Neural cell (in vitro differentiated cells): ENCODE measurements at regions not wholly inside any gene's neighbourhood (a gene's known extent, or its start where the extent isn't known, plus 50 kb on each side); places are given as distances from the start of the nearest gene placed in this dataset.

Source experiments
- H2AFZ ChIP-seq: fragments of 200-600, 300-800 bp; sonication (generic), shearing (Covaris generic); 2 replicates; pipeline ENCODE4 v1.6.0; 2014; ENCODE audit warnings: low read depth, mild to moderate bottlenecking, antibody characterized with exemption, low read length, moderate library complexity
- H3F3A ChIP-seq: fragments of 200-600 bp; shearing (Covaris generic); 2 replicates; pipeline ENCODE4 v1.6.1; 2016; ENCODE audit warnings: mild to moderate bottlenecking, moderate library complexity, mixed read lengths, antibody characterized with exemption, low read length; ENCODE audit not compliant: insufficient read depth, poor library complexity, severe bottlenecking
- H3K27ac ChIP-seq: fragments of 200-600, 300-800 bp; sonication (generic), shearing (Covaris generic); 2 replicates; pipeline ENCODE4 v1.5.1; 2014; ENCODE audit warnings: mild to moderate bottlenecking, low read length, moderate library complexity
- H3K27me3 ChIP-seq: fragments of 300-800, 200-600 bp; sonication (generic), shearing (Covaris generic); 2 replicates; pipeline ENCODE4 v1.6.0; 2014; ENCODE audit warnings: mild to moderate bottlenecking, low read depth, low read length, moderate library complexity; ENCODE audit not compliant: insufficient read depth
- H3K36me3 ChIP-seq: fragments of 300-800, 200-600 bp; sonication (generic), shearing (Covaris generic); 2 replicates; pipeline ENCODE4 v1.5.1; 2014; ENCODE audit warnings: mild to moderate bottlenecking, antibody characterized with exemption, low read length, moderate library complexity; ENCODE audit not compliant: insufficient read depth
- H3K4me2 ChIP-seq: fragments of 300-800, 200-600 bp; sonication (generic), shearing (Covaris generic); 2 replicates; pipeline ENCODE4 v1.6.0; 2014; ENCODE audit warnings: mild to moderate bottlenecking, low read length
- H3K4me3 ChIP-seq: fragments of 300-800, 200-600 bp; sonication (generic), shearing (Covaris generic); 2 replicates; pipeline ENCODE4 v1.5.1; 2014; ENCODE audit warnings: mild to moderate bottlenecking, low read length, moderate library complexity
- H3K79me2 ChIP-seq: fragments of 200-600 bp; shearing (Covaris generic); replicated peaks from 2 replicates; pipeline ENCODE4 v1.6.0; 2014; ENCODE audit warnings: mild to moderate bottlenecking, low read length, moderate library complexity; ENCODE audit not compliant: insufficient read depth
- H3K9ac ChIP-seq: fragments of 300-800, 200-600 bp; sonication (generic), shearing (Covaris generic); 2 replicates; pipeline ENCODE4 v1.6.1; 2016; ENCODE audit warnings: mild to moderate bottlenecking, low read length, mixed read lengths
- H3K9me2 ChIP-seq: fragments of 200-600 bp; shearing (Covaris generic); 2 replicates; pipeline ENCODE4 v1.6.1; 2016; ENCODE audit warnings: mild to moderate bottlenecking, low read length, mixed read lengths; ENCODE audit not compliant: insufficient read depth
- H3K9me3 ChIP-seq: fragments of 200-600, 300-800 bp; sonication (generic), shearing (Covaris generic); 2 replicates; pipeline ENCODE4 v1.6.1; 2016; ENCODE audit warnings: mild to moderate bottlenecking, mixed run types, low read length, moderate library complexity, mixed read lengths
- H4K20me1 ChIP-seq: fragments of 200-600 bp; shearing (Covaris generic); 2 replicates; pipeline ENCODE4 v1.6.1; 2016; ENCODE audit warnings: mild to moderate bottlenecking, mixed run types; ENCODE audit not compliant: insufficient read depth
- EP300 ChIP-seq: fragments of 450-650 bp; conservative IDR thresholded peaks from 2 replicates; pipeline ENCODE4 v1.6.1; 2014; ENCODE audit warnings: antibody characterized with exemption, mild to moderate bottlenecking, moderate library complexity; ENCODE audit not compliant: poor library complexity, severe bottlenecking
- EZH2 ChIP-seq: fragments of 200-600, 300-800 bp; shearing (Covaris generic), sonication (generic); IDR thresholded peaks from 2 replicates; pipeline ENCODE4 v1.6.1; 2014; ENCODE audit warnings: antibody characterized with exemption, low read length, borderline replicate concordance, mild to moderate bottlenecking; ENCODE audit not compliant: insufficient read depth, poor library complexity, severe bottlenecking
- MXI1 ChIP-seq: fragments of 450-650 bp; conservative IDR thresholded peaks from 2 replicates; pipeline ENCODE4 v1.6.1; 2014; ENCODE audit warnings: antibody characterized with exemption, mild to moderate bottlenecking; ENCODE audit not compliant: poor library complexity, severe bottlenecking
- POLR2AphosphoS5 ChIP-seq: IDR thresholded peaks from 2 replicates; pipeline ENCODE4 v1.6.1; 2012
- RAD21 ChIP-seq: fragments of 450-650 bp; conservative IDR thresholded peaks from 2 replicates; pipeline ENCODE4 v1.6.1; 2014; ENCODE audit warnings: antibody characterized with exemption, mild to moderate bottlenecking, moderate library complexity
- SMC3 ChIP-seq: fragments of 450-650 bp; conservative IDR thresholded peaks from 2 replicates; pipeline ENCODE4 v1.6.1; 2014; ENCODE audit warnings: antibody characterized with exemption, mild to moderate bottlenecking, moderate library complexity; ENCODE audit not compliant: poor library complexity
- TAF1 ChIP-seq: IDR thresholded peaks from 2 replicates; pipeline ENCODE4 v1.6.1; 2012; ENCODE audit warnings: low read depth
- TF ChIP-seq, protein P1 (sequence below): IDR thresholded peaks from 2 replicates; pipeline ENCODE4 v1.6.1; 2012; ENCODE audit warnings: borderline replicate concordance
- TF ChIP-seq, protein P2 (sequence below): fragments of 450-650 bp; IDR thresholded peaks from 2 replicates; pipeline ENCODE4 v1.5.1; 2014; ENCODE audit warnings: antibody characterized with exemption, mild to moderate bottlenecking, moderate library complexity; ENCODE audit not compliant: poor library complexity, severe bottlenecking

DNA sequence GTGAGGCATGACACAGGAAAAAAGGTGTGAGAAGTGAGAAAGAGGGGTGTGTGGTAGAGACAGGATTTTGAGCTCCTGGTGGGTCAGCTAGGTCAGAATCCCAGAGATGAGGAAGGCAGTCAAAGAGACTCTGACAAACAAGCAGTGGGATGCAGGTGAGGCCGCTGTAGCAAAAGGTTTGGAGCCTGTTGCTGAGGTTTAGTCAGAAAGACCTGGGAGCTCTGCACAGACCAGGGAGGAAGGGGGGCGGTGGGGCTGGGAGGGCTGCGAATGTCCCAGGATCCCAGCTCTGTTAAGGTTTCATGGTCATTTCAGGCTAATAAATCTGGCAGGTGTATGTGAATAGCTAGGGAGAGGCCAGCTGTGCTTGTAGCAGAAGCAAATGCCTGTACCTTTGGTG, 373.9 kb upstream of the SYNCRIP start:
- no peak overlapping the region for H3K9ac ChIP-seq
- no peak overlapping the region for H3K4me2 ChIP-seq
- H3K27ac ChIP-seq: no peak overlapping the region
- H3K27me3 ChIP-seq: no peaks in the 10 kb centered on the region
- H3K9me2 ChIP-seq: no peaks in the 10 kb centered on the region
- H3F3A ChIP-seq: no peaks in the 10 kb centered on the region
- no peaks in the 10 kb centered on the region for H4K20me1 ChIP-seq
- no peak overlapping the region for H2AFZ ChIP-seq
- no peak for TF ChIP-seq EP300
- no peak for TF ChIP-seq POLR2AphosphoS5
- no peak for TF ChIP-seq MXI1
- no peak for TF ChIP-seq RAD21
- TF ChIP-seq, protein P1, sequence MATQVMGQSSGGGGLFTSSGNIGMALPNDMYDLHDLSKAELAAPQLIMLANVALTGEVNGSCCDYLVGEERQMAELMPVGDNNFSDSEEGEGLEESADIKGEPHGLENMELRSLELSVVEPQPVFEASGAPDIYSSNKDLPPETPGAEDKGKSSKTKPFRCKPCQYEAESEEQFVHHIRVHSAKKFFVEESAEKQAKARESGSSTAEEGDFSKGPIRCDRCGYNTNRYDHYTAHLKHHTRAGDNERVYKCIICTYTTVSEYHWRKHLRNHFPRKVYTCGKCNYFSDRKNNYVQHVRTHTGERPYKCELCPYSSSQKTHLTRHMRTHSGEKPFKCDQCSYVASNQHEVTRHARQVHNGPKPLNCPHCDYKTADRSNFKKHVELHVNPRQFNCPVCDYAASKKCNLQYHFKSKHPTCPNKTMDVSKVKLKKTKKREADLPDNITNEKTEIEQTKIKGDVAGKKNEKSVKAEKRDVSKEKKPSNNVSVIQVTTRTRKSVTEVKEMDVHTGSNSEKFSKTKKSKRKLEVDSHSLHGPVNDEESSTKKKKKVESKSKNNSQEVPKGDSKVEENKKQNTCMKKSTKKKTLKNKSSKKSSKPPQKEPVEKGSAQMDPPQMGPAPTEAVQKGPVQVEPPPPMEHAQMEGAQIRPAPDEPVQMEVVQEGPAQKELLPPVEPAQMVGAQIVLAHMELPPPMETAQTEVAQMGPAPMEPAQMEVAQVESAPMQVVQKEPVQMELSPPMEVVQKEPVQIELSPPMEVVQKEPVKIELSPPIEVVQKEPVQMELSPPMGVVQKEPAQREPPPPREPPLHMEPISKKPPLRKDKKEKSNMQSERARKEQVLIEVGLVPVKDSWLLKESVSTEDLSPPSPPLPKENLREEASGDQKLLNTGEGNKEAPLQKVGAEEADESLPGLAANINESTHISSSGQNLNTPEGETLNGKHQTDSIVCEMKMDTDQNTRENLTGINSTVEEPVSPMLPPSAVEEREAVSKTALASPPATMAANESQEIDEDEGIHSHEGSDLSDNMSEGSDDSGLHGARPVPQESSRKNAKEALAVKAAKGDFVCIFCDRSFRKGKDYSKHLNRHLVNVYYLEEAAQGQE: no peak
- no peak for TF ChIP-seq SMC3
- TF ChIP-seq, protein P2, sequence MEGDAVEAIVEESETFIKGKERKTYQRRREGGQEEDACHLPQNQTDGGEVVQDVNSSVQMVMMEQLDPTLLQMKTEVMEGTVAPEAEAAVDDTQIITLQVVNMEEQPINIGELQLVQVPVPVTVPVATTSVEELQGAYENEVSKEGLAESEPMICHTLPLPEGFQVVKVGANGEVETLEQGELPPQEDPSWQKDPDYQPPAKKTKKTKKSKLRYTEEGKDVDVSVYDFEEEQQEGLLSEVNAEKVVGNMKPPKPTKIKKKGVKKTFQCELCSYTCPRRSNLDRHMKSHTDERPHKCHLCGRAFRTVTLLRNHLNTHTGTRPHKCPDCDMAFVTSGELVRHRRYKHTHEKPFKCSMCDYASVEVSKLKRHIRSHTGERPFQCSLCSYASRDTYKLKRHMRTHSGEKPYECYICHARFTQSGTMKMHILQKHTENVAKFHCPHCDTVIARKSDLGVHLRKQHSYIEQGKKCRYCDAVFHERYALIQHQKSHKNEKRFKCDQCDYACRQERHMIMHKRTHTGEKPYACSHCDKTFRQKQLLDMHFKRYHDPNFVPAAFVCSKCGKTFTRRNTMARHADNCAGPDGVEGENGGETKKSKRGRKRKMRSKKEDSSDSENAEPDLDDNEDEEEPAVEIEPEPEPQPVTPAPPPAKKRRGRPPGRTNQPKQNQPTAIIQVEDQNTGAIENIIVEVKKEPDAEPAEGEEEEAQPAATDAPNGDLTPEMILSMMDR: no peak
- no peak for TF ChIP-seq EZH2
- TF ChIP-seq TAF1: no peak
- no peaks in the 10 kb centered on the region for H3K36me3 ChIP-seq
- H3K9me3 ChIP-seq: no peaks in the 10 kb centered on the region
- no peaks in the 10 kb centered on the region for H3K79me2 ChIP-seq
- no peak overlapping the region for H3K4me3 ChIP-seq

DNA sequence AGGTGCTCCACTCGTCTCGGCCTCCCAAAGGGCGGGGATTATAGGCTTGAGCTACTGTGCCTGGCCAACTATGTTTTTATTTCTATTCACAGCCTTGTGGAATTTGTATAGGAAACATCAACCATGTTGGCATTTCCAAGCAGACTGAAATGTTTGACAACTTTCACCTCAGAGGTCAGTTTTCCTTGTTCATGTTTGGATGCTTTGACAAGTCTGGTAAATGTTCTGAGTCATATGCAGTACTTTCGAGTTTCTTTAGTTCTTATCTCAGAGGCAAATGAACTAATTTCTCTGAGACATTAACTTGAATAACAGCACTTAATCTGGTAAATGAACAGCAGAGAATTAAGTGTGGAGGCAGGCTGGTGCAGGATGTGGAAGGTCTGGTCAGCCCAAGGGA, 373.4 kb upstream of the SYNCRIP start:
- H3K4me3 ChIP-seq: no peak overlapping the region
- H2AFZ ChIP-seq: no peak overlapping the region

More for the DNA sequence above, 373.4 kb upstream of the SYNCRIP start:
- Histone ChIP-seq H3K9ac (no peak overlapping the region), H3K27me3 (no peaks in the 10 kb centered on the region), H3K9me3 (no peaks in the 10 kb centered on the region), H3K4me2 (no peak overlapping the region), H3K79me2 (no peaks in the 10 kb centered on the region), H3F3A (no peaks in the 10 kb centered on the region), H3K9me2 (no peaks in the 10 kb centered on the region), H4K20me1 (no peaks in the 10 kb centered on the region), H3K27ac (no peak overlapping the region), H3K36me3 (no peaks in the 10 kb centered on the region)
- no peak for TF ChIP-seq TAF1
- TF ChIP-seq EP300: no peak
- no peak for TF ChIP-seq EZH2
- TF ChIP-seq, protein P2: no peak
- TF ChIP-seq, protein P1: no peak
- no peak for TF ChIP-seq RAD21
- no peak for TF ChIP-seq MXI1
- no peak for TF ChIP-seq SMC3
- TF ChIP-seq POLR2AphosphoS5: no peak
